Breast epithelium (tissue), 3 donors: ENCODE measurements at regions not wholly inside any gene's neighbourhood (a gene's known extent, or its start where the extent isn't known, plus 50 kb on each side); places are given as distances from the start of the nearest gene placed in this dataset.

ENCODE experiments used
- CTCF ChIP-seq, 3 donors: fragments of 450-650 bp; IDR thresholded peaks; one replicate each; pipeline ENCODE4 v1.5.1; 2016 to 2017; ENCODE audit warnings: antibody characterized with exemption in 3 of 3, mild to moderate bottlenecking in 3 of 3, moderate library complexity in 3 of 3
- POLR2A ChIP-seq: fragments of 450-650 bp; IDR thresholded peaks from one replicate; pipeline ENCODE4 v1.6.1; 2016; ENCODE audit warnings: antibody characterized with exemption, mild to moderate bottlenecking, moderate library complexity
- POLR2AphosphoS5 ChIP-seq, 3 donors: sonication (generic); formaldehyde crosslinking; IDR thresholded peaks; one replicate each; pipeline ENCODE4 v1.6.1; 2017; ENCODE audit warnings: antibody characterized with exemption in 3 of 3

GRCh38 chr17:5800646-5801045, 216.3 kb upstream of the NLRP1 start:
- TF ChIP-seq POLR2A (no peak), CTCF (IDR thresholded peaks at IDR 0.05) (no peak), POLR2AphosphoS5 (IDR thresholded peaks at IDR 0.05) (no peak)
